NT2/D1 (cell line): ENCODE measurements at regions not wholly inside any gene's neighbourhood (a gene's known extent, or its start where the extent isn't known, plus 50 kb on each side); places are given as distances from the start of the nearest gene placed in this dataset.
"Not testable (repeated sequence)": the region's sequence is repeated elsewhere in the genome, so short reads cannot be mapped to it uniquely, and the experiment has no call there.

Experiments used
- DNase-seq: peaks from one replicate; pipeline ENCODE4 v3.0.0-alpha.2; 2011; ENCODE audit warnings: low read depth, low spot score
- H3K27me3 ChIP-seq: 2 replicates; pipeline ENCODE4 v1.6.0; 2011; ENCODE audit warnings: mild to moderate bottlenecking; ENCODE audit not compliant: insufficient read length, insufficient read depth
- H3K36me3 ChIP-seq: 2 replicates; pipeline ENCODE4 v1.6.1; 2011; ENCODE audit warnings: mild to moderate bottlenecking, low read length, mixed read lengths; ENCODE audit not compliant: insufficient read depth, insufficient read length
- H3K4me1 ChIP-seq: 2 replicates; pipeline ENCODE4 v1.5.1; 2011; ENCODE audit not compliant: insufficient read depth, insufficient read length
- H3K4me3 ChIP-seq: 2 replicates; pipeline ENCODE4 v1.5.1; 2011; ENCODE audit warnings: low read depth; ENCODE audit not compliant: insufficient read length
- H3K9ac ChIP-seq: 2 replicates; pipeline ENCODE4 v1.6.0; 2011; ENCODE audit warnings: low read depth; ENCODE audit not compliant: insufficient read length
- H3K9me3 ChIP-seq: 2 replicates; pipeline ENCODE4 v1.5.1; 2011; ENCODE audit warnings: mild to moderate bottlenecking, low read length; ENCODE audit not compliant: insufficient read depth
- SUZ12 ChIP-seq: IDR thresholded peaks from 2 replicates; pipeline ENCODE4 v1.6.1; 2011; ENCODE audit not compliant: insufficient read length, insufficient read depth; ENCODE audit errors: extremely low read depth
- YY1 ChIP-seq: IDR thresholded peaks from 2 replicates; pipeline ENCODE4 v1.6.1; 2011; ENCODE audit not compliant: insufficient read length, insufficient read depth
- ZNF274 ChIP-seq: IDR thresholded peaks from 2 replicates; pipeline ENCODE4 v1.6.1; 2011; ENCODE audit warnings: mild to moderate bottlenecking, low read depth, low read length

- no peak for TF ChIP-seq SUZ12
- TF ChIP-seq ZNF274 = no peak
- no peak for TF ChIP-seq YY1
- H3K4me3 ChIP-seq = no peak overlapping the region
- H3K9me3 ChIP-seq = no peaks in the 10 kb centered on the region
- no peaks in the 10 kb centered on the region for H3K36me3 ChIP-seq
- no peaks in the 10 kb centered on the region for H3K4me1 ChIP-seq
- no peak for DNase-seq
- no peaks in the 10 kb centered on the region for H3K27me3 ChIP-seq
- H3K9ac ChIP-seq = no peak overlapping the region
Observed at GRCh38 chr1:198411240-198411639, 129.2 kb downstream of the ATP6V1G3 start.

GRCh38 chr1:198408716-198409115 is 131.8 kb downstream of the ATP6V1G3 start:
- Histone ChIP-seq H3K36me3 (no peaks in the 10 kb centered on the region), H3K4me3 (no peak overlapping the region), H3K4me1 (no peaks in the 10 kb centered on the region), H3K27me3 (no peaks in the 10 kb centered on the region), H3K9ac (no peak overlapping the region), H3K9me3 (no peaks in the 10 kb centered on the region)
- DNase-seq = no peak
- no peak for TF ChIP-seq YY1
- no peak for TF ChIP-seq ZNF274
- no peak for TF ChIP-seq SUZ12

- not testable (repeated sequence) for H3K9me3 ChIP-seq, H3K36me3 ChIP-seq, H3K4me1 ChIP-seq, DNase-seq, H3K27me3 ChIP-seq, H3K9ac ChIP-seq, H3K4me3 ChIP-seq
Observed at GRCh38 chr1:198404632-198405031, 135.8 kb downstream of the ATP6V1G3 start.

- H3K9ac ChIP-seq = no peak overlapping the region
- no peak for DNase-seq
- H3K27me3 ChIP-seq = no peaks in the 10 kb centered on the region
- H3K4me3 ChIP-seq = no peak overlapping the region
- TF ChIP-seq ZNF274 (no peak), YY1 (no peak), SUZ12 (no peak)
- H3K9me3 ChIP-seq = no peaks in the 10 kb centered on the region
- H3K36me3 ChIP-seq = no peaks in the 10 kb centered on the region
- no peaks in the 10 kb centered on the region for H3K4me1 ChIP-seq
Observed at GRCh38 chr1:198400063-198400462, 140.4 kb downstream of the ATP6V1G3 start.

- no peaks in the 10 kb centered on the region for H3K4me1 ChIP-seq
- DNase-seq = no peak
- no peak for TF ChIP-seq ZNF274
- TF ChIP-seq SUZ12 = no peak
- no peak for TF ChIP-seq YY1
- no peaks in the 10 kb centered on the region for H3K27me3 ChIP-seq
- H3K4me3 ChIP-seq = no peak overlapping the region
- no peaks in the 10 kb centered on the region for H3K36me3 ChIP-seq
- no peaks in the 10 kb centered on the region for H3K9me3 ChIP-seq
- H3K9ac ChIP-seq = no peak overlapping the region
Observed at GRCh38 chr1:198399452-198399851, 141.0 kb downstream of the ATP6V1G3 start.

GRCh38 chr1:198397208-198397808 is 143.2 kb downstream of the ATP6V1G3 start:
- Histone ChIP-seq H3K9ac (no peak overlapping the region), H3K27me3 (no peaks in the 10 kb centered on the region), H3K9me3 (no peaks in the 10 kb centered on the region), H3K36me3 (no peaks in the 10 kb centered on the region), H3K4me3 (no peak overlapping the region), H3K4me1 (no peaks in the 10 kb centered on the region)
- DNase-seq = no peak
- TF ChIP-seq YY1 (no peak), SUZ12 (no peak), ZNF274 (no peak)

- H3K4me3 ChIP-seq = no peak overlapping the region
- H3K4me1 ChIP-seq = no peaks in the 10 kb centered on the region
- no peak for DNase-seq
- H3K36me3 ChIP-seq = no peaks in the 10 kb centered on the region
- no peak overlapping the region for H3K9ac ChIP-seq
- no peaks in the 10 kb centered on the region for H3K9me3 ChIP-seq
- TF ChIP-seq SUZ12 (no peak), ZNF274 (no peak), YY1 (no peak)
- no peaks in the 10 kb centered on the region for H3K27me3 ChIP-seq
Observed at GRCh38 chr1:198391393-198392020, 149.0 kb downstream of the ATP6V1G3 start.

- H3K36me3 ChIP-seq = no peaks in the 10 kb centered on the region
- H3K9ac ChIP-seq = no peak overlapping the region
- no peak overlapping the region for H3K4me3 ChIP-seq
- no peaks in the 10 kb centered on the region for H3K27me3 ChIP-seq
- H3K4me1 ChIP-seq = no peaks in the 10 kb centered on the region
- TF ChIP-seq ZNF274 (no peak), SUZ12 (no peak), YY1 (no peak)
- no peaks in the 10 kb centered on the region for H3K9me3 ChIP-seq
- DNase-seq = peak; percentile 16
Observed at GRCh38 chr1:198387587-198387986, 152.9 kb downstream of the ATP6V1G3 start.
